Uterus (tissue), 3 donors: ENCODE measurements at regions not wholly inside any gene's neighbourhood (a gene's known extent, or its start where the extent isn't known, plus 50 kb on each side); places are given as distances from the start of the nearest gene placed in this dataset.

ENCODE experiments used
- DNase-seq, 2 donors: peaks; one replicate each; pipeline ENCODE4 v3.0.0-alpha.2; 2019 to 2020
- H3K27ac ChIP-seq, 2 donors: fragments of 200-600 bp; sonication (generic); 1 replicate in 1 of 2; 2 replicates in 1 of 2; pipeline ENCODE4 v1.5.1; 2016 to 2018
- H3K27me3 ChIP-seq, 2 donors: fragments of 200-600 bp; sonication (generic); one replicate each; pipeline ENCODE4 v1.5.1; 2018 to 2019; ENCODE audit warnings: control low read depth in 1 of 2
- H3K36me3 ChIP-seq, 2 donors: fragments of 200-600 bp; sonication (generic); one replicate each; pipeline ENCODE4 v1.5.1; 2019; ENCODE audit warnings: control low read depth in 1 of 2
- H3K4me1 ChIP-seq, 2 donors: fragments of 200-600 bp; sonication (generic); one replicate each; pipeline ENCODE4 v1.5.1; 2018 to 2019; ENCODE audit warnings: control low read depth in 1 of 2
- H3K4me3 ChIP-seq, 2 donors: fragments of 200-600 bp; sonication (generic); 1 replicate in 1 of 2; 2 replicates in 1 of 2; pipeline ENCODE4 v1.5.1; 2018 to 2019; ENCODE audit warnings: mild to moderate bottlenecking in 1 of 2
- H3K9me3 ChIP-seq, 2 donors: fragments of 200-600 bp; sonication (generic); one replicate each; pipeline ENCODE4 v1.5.1; 2019; ENCODE audit warnings: control low read depth in 1 of 2
- CTCF ChIP-seq, 4 experiments: fragments of 200-600 bp in 2 of 4; fragments of 450-650 bp in 2 of 4; sonication (generic) in 2 of 4; IDR thresholded peaks; one replicate each; pipeline ENCODE4 v1.5.1; 2016 to 2019; ENCODE audit warnings: antibody characterized with exemption in 4 of 4, mild to moderate bottlenecking in 2 of 4, moderate library complexity in 1 of 4
- POLR2A ChIP-seq, 2 donors: fragments of 450-650 bp; IDR thresholded peaks; one replicate each; pipeline ENCODE4 v1.6.1; 2016; ENCODE audit warnings: antibody characterized with exemption in 2 of 2, mild to moderate bottlenecking in 1 of 2, moderate library complexity in 1 of 2
- intact Hi-C: fragments of 100-400 bp; cut with DNase I; formaldehyde crosslinking; loops from one replicate; pipeline ENCODE4 v1.15.1; 2023; ENCODE audit warnings: low total_unique reads
- donor health status: DM: yes; HTN: yes; CAD: no.

GRCh38 chr4:126682250-126682649, 950.5 kb upstream of the INTU start:
- Histone ChIP-seq H3K27ac (no peak overlapping the region), H3K27me3 (no peaks in the 10 kb centered on the region), H3K4me1 (no peaks in the 10 kb centered on the region), H3K4me3 (no peak overlapping the region), H3K36me3 (no peaks in the 10 kb centered on the region), H3K9me3 (no peaks in the 10 kb centered on the region)
- TF ChIP-seq POLR2A (IDR thresholded peaks at IDR 0.05): no peak
- TF ChIP-seq CTCF (IDR thresholded peaks at IDR 0.05): no peak
- no peak for DNase-seq
- intact Hi-C loops: no loop called here

GRCh38 chr4:126686491-126686890, 946.3 kb upstream of the INTU start:
- DNase-seq: no peak
- intact Hi-C loops: no loop called here
- TF ChIP-seq CTCF (IDR thresholded peaks at IDR 0.05) (no peak), POLR2A (IDR thresholded peaks at IDR 0.05) (no peak)

GRCh38 chr4:126687655-126688358, 945.0 kb upstream of the INTU start:
- TF ChIP-seq POLR2A (IDR thresholded peaks at IDR 0.05) (no peak), CTCF (IDR thresholded peaks at IDR 0.05) (no peak)

More at GRCh38 chr4:126686491-126686890, 946.3 kb upstream of the INTU start:
- H3K4me3 ChIP-seq: no peak overlapping the region
- no peak overlapping the region for H3K27ac ChIP-seq
- H3K36me3 ChIP-seq: no peaks in the 10 kb centered on the region
- H3K4me1 ChIP-seq: no peaks in the 10 kb centered on the region
- H3K27me3 ChIP-seq: no peaks in the 10 kb centered on the region
- no peaks in the 10 kb centered on the region for H3K9me3 ChIP-seq

GRCh38 chr4:126691797-126692196, 941.0 kb upstream of the INTU start:
- Histone ChIP-seq H3K4me3 (no peak overlapping the region), H3K9me3 (no peaks in the 10 kb centered on the region), H3K27ac (no peak overlapping the region), H3K27me3 (no peaks in the 10 kb centered on the region), H3K36me3 (no peaks in the 10 kb centered on the region), H3K4me1 (no peaks in the 10 kb centered on the region)
- TF ChIP-seq CTCF (IDR thresholded peaks at IDR 0.05) (no peak), POLR2A (IDR thresholded peaks at IDR 0.05) (no peak)
- intact Hi-C loops: no loop called here
- no peak for DNase-seq

More at GRCh38 chr4:126687655-126688358, 945.0 kb upstream of the INTU start:
- Histone ChIP-seq H3K4me3 (no peak overlapping the region), H3K9me3 (no peaks in the 10 kb centered on the region), H3K36me3 (no peaks in the 10 kb centered on the region), H3K27ac (no peak overlapping the region), H3K27me3 (no peaks in the 10 kb centered on the region), H3K4me1 (no peaks in the 10 kb centered on the region)
- intact Hi-C loops: no loop called here
- no peak for DNase-seq

- H3K27ac ChIP-seq: no peak overlapping the region
- no peaks in the 10 kb centered on the region for H3K9me3 ChIP-seq
- H3K4me3 ChIP-seq: no peak overlapping the region
- intact Hi-C loops: no loop called here
- H3K36me3 ChIP-seq: no peaks in the 10 kb centered on the region
- DNase-seq: no peak
- no peak for TF ChIP-seq POLR2A (IDR thresholded peaks at IDR 0.05)
- TF ChIP-seq CTCF (IDR thresholded peaks at IDR 0.05): no peak
- no peaks in the 10 kb centered on the region for H3K4me1 ChIP-seq
- H3K27me3 ChIP-seq: no peaks in the 10 kb centered on the region
These were observed 935.0 kb upstream of the INTU start for GRCh38 chr4:126697748-126698147.
